SK-N-SH (cell line): ENCODE measurements at regions not wholly inside any gene's neighbourhood (a gene's known extent, or its start where the extent isn't known, plus 50 kb on each side); places are given as distances from the start of the nearest gene placed in this dataset.
A peak's percentile ranks its signal among the peaks of the same experiment; 100 is the strongest.

Source experiments
- CTCF ChIA-PET: fragments of 300-600, 350-600 bp; formaldehyde crosslinking; extraction: SDS; loops from one replicate; lab custom pipeline; 2021; lab: Yijun Ruan, JAX
- POLR2A ChIA-PET: fragments of 350-600 bp; sonication (Branson Sonifier 250); formaldehyde crosslinking; extraction: SDS; loops from one replicate; lab custom pipeline; 2020; ENCODE audit warnings: antibody characterized with exemption, inconsistent platforms; lab: Yijun Ruan, JAX
- DNase-seq: peaks from one replicate; pipeline ENCODE4 v3.0.0; 2012
- H2AFZ ChIP-seq: fragments of 200-600 bp; sonication (generic); 2 replicates; pipeline ENCODE4 v1.8.1; 2016; ENCODE audit warnings: antibody characterized with exemption, mild to moderate bottlenecking, low read depth
- H3F3A ChIP-seq: fragments of 200-600 bp; sonication (generic); replicated peaks from 2 replicates; pipeline ENCODE3; 2016; ENCODE audit warnings: antibody characterized with exemption, mild to moderate bottlenecking; ENCODE audit not compliant: insufficient read depth
- H3K27ac ChIP-seq, 2 experiments: fragments of 200-500 bp in 1 of 2; fragments of 200-600 bp in 1 of 2; sonication (Bioruptor generic) in 1 of 2; sonication (generic), shearing (Covaris generic) in 1 of 2; 2 replicates each; pipeline versions ENCODE4 v1.5.1 to v1.6.1; 2014 to 2016; ENCODE audit warnings: low read depth in 2 of 2, inconsistent platforms in 1 of 2, low read length in 1 of 2, mild to moderate bottlenecking in 1 of 2, mixed read lengths in 1 of 2
- H3K27me3 ChIP-seq: fragments of 200-600 bp; sonication (generic), shearing (Covaris generic); 2 replicates; pipeline ENCODE4 v1.6.1; 2016; ENCODE audit warnings: mixed run types; ENCODE audit not compliant: insufficient read depth
- H3K36me3 ChIP-seq, 2 experiments: fragments of 200-500 bp in 1 of 2; fragments of 200-600 bp in 1 of 2; sonication (Bioruptor generic) in 1 of 2; sonication (generic) in 1 of 2; replicated peaks in 1 of 2; 2 replicates each; pipeline versions ENCODE3 to v1.5.1; 2014 to 2016; ENCODE audit warnings: low read length in 1 of 2, mild to moderate bottlenecking in 1 of 2; ENCODE audit not compliant: insufficient read depth in 2 of 2, control insufficient read depth in 1 of 2
- H3K4me1 ChIP-seq, 2 experiments: fragments of 200-500 bp in 1 of 2; fragments of 200-600 bp in 1 of 2; sonication (Bioruptor generic) in 1 of 2; sonication (generic), shearing (Covaris generic) in 1 of 2; 2 replicates each; pipeline versions ENCODE4 v1.5.1 to v1.6.1; 2014 to 2016; ENCODE audit warnings: low read depth in 1 of 2, low read length in 1 of 2, mixed run types in 1 of 2; ENCODE audit not compliant: insufficient read depth in 2 of 2, control insufficient read depth in 1 of 2
- H3K4me2 ChIP-seq: fragments of 200-600 bp; sonication (generic), shearing (Covaris generic); 2 replicates; pipeline ENCODE4 v1.6.1; 2017; ENCODE audit warnings: mixed run types
- H3K4me3 ChIP-seq, 2 experiments: fragments of 200-500 bp in 1 of 2; fragments of 200-600 bp in 1 of 2; sonication (Bioruptor generic) in 1 of 2; sonication (generic), shearing (Covaris generic) in 1 of 2; 2 replicates each; pipeline versions ENCODE4 v1.5.1 to v1.8.1; 2014 to 2016; ENCODE audit warnings: low read depth in 2 of 2, inconsistent platforms in 1 of 2, low read length in 1 of 2, mild to moderate bottlenecking in 1 of 2, mixed read lengths in 1 of 2, moderate library complexity in 1 of 2
- H3K79me2 ChIP-seq: fragments of 200-600 bp; sonication (generic); 2 replicates; pipeline ENCODE4 v1.8.1; 2017; ENCODE audit warnings: mild to moderate bottlenecking; ENCODE audit not compliant: insufficient read depth
- H3K9ac ChIP-seq: fragments of 200-600 bp; sonication (generic); 2 replicates; pipeline ENCODE4 v1.6.1; 2017; ENCODE audit warnings: mixed run types
- H3K9me2 ChIP-seq: fragments of 200-600 bp; sonication (generic); 2 replicates; pipeline ENCODE4 v1.6.1; 2017; ENCODE audit warnings: mixed run types
- H3K9me3 ChIP-seq: fragments of 200-600 bp; sonication (generic); 2 replicates; pipeline ENCODE4 v1.6.1; 2017; ENCODE audit warnings: mixed run types, mild to moderate bottlenecking, moderate library complexity
- H4K20me1 ChIP-seq: fragments of 200-600 bp; sonication (generic); 2 replicates; pipeline ENCODE4 v1.6.1; 2017; ENCODE audit warnings: mild to moderate bottlenecking, mixed run types; ENCODE audit not compliant: insufficient read depth
- EZH2phosphoT487 ChIP-seq: fragments of 200-600 bp; sonication (generic); IDR thresholded peaks from 2 replicates; pipeline ENCODE4 v1.6.1; 2017; ENCODE audit warnings: low read depth, mixed run types, mild to moderate bottlenecking, antibody characterized with exemption, moderate library complexity, borderline replicate concordance
- FOSL2 ChIP-seq: IDR thresholded peaks from 2 replicates; pipeline ENCODE4 v1.4.0; 2012; ENCODE audit warnings: low read depth, mild to moderate bottlenecking, moderate library complexity, borderline replicate concordance
- GABPA ChIP-seq: IDR thresholded peaks from 2 replicates; pipeline ENCODE4 v1.4.0; 2012; ENCODE audit warnings: low read depth, mild to moderate bottlenecking
- MXI1 ChIP-seq: IDR thresholded peaks from 2 replicates; pipeline ENCODE4 v1.6.1; 2012; ENCODE audit warnings: mild to moderate bottlenecking, low read depth, low read length, improper control_type of control experiment
- NRF1 ChIP-seq: IDR thresholded peaks from 2 replicates; pipeline ENCODE4 v1.6.1; 2012; ENCODE audit warnings: low read depth, mild to moderate bottlenecking, low read length
- RCOR1 ChIP-seq: fragments of 150-350 bp; IDR thresholded peaks from 2 replicates; pipeline ENCODE4 v1.6.1; 2017; ENCODE audit warnings: antibody characterized with exemption, low read length
- RXRA ChIP-seq: IDR thresholded peaks from 2 replicates; pipeline ENCODE4 v1.4.0; 2012; ENCODE audit warnings: low read depth, mild to moderate bottlenecking, borderline replicate concordance
- SIN3A ChIP-seq: IDR thresholded peaks from 2 replicates; pipeline ENCODE4 v1.6.1; 2012; ENCODE audit warnings: low read depth, mild to moderate bottlenecking, low read length, moderate library complexity, borderline replicate concordance
- TAF1 ChIP-seq: IDR thresholded peaks from 2 replicates; pipeline ENCODE4 v1.6.1; 2012; ENCODE audit warnings: low read depth, mild to moderate bottlenecking, low read length, moderate library complexity, borderline replicate concordance
- TEAD4 ChIP-seq: IDR thresholded peaks from 2 replicates; pipeline ENCODE4 v1.4.0; 2012; ENCODE audit warnings: mild to moderate bottlenecking, borderline replicate concordance; ENCODE audit not compliant: insufficient read depth
- YY1 ChIP-seq: IDR thresholded peaks from 2 replicates; pipeline ENCODE4 v1.4.0; 2012; ENCODE audit warnings: low read depth, mild to moderate bottlenecking
- WGBS: methylation state at CpG from one replicate; pipeline ENCODE4 v1.1.6; 2017; ENCODE audit warnings: low lambda C conversion rate; 5-methylcytosine and 5-hydroxymethylcytosine counted together
- TF ChIP-seq, protein P1 (sequence below): IDR thresholded peaks from 2 replicates; pipeline ENCODE4 v1.4.0; 2012; ENCODE audit warnings: low read depth, borderline replicate concordance
- TF ChIP-seq, protein P2 (sequence below): IDR thresholded peaks from 2 replicates; pipeline ENCODE4 v1.6.1; 2012; ENCODE audit warnings: mild to moderate bottlenecking, low read depth, low read length, moderate library complexity
- TF ChIP-seq, protein P3 (sequence below): fragments of 150-350 bp; IDR thresholded peaks from 2 replicates; pipeline ENCODE4 v1.6.1; 2016; ENCODE audit warnings: mild to moderate bottlenecking, low read depth, low read length
- TF ChIP-seq, protein P4 (sequence below): IDR thresholded peaks from 2 replicates; pipeline ENCODE4 v1.4.0; 2012; ENCODE audit warnings: low read depth, borderline replicate concordance
- TF ChIP-seq, protein P5 (sequence below): fragments of 150-350 bp; IDR thresholded peaks from 2 replicates; pipeline ENCODE4 v1.6.1; 2017; ENCODE audit warnings: antibody characterized with exemption, low read length, low read depth, borderline replicate concordance
- TF ChIP-seq, protein P6 (sequence below): IDR thresholded peaks from 2 replicates; pipeline ENCODE4 v1.4.0; 2012; ENCODE audit warnings: low read depth
- TF ChIP-seq, protein P7 (sequence below): fragments of 200-600 bp; sonication (generic); IDR thresholded peaks from 2 replicates; pipeline ENCODE4 v1.6.1; 2017; ENCODE audit warnings: antibody characterized with exemption, mild to moderate bottlenecking, moderate library complexity

DNA sequence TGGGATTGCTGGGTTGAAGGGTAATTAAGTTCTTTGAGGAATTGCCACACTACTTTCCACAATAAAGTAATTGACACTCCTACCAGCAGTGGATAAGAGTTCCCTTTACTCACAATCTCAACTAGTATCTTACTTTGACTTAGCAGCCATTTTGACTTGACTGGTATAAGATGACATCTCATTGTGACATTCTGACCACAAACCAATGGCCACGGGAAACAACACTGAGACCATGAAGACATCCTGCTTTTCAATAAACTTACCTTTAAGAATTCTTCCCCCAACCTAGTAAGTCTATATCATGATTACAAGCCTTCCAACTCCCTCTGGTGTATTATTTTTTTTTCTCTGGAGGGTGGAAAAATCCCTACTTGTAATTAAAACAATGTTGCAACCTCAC is 66.9 kb upstream of the WDR1 start:
- TF ChIP-seq, protein P1, sequence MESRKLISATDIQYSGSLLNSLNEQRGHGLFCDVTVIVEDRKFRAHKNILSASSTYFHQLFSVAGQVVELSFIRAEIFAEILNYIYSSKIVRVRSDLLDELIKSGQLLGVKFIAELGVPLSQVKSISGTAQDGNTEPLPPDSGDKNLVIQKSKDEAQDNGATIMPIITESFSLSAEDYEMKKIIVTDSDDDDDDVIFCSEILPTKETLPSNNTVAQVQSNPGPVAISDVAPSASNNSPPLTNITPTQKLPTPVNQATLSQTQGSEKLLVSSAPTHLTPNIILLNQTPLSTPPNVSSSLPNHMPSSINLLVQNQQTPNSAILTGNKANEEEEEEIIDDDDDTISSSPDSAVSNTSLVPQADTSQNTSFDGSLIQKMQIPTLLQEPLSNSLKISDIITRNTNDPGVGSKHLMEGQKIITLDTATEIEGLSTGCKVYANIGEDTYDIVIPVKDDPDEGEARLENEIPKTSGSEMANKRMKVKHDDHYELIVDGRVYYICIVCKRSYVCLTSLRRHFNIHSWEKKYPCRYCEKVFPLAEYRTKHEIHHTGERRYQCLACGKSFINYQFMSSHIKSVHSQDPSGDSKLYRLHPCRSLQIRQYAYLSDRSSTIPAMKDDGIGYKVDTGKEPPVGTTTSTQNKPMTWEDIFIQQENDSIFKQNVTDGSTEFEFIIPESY = no peak
- TF ChIP-seq MXI1 = no peak
- TF ChIP-seq, protein P2, sequence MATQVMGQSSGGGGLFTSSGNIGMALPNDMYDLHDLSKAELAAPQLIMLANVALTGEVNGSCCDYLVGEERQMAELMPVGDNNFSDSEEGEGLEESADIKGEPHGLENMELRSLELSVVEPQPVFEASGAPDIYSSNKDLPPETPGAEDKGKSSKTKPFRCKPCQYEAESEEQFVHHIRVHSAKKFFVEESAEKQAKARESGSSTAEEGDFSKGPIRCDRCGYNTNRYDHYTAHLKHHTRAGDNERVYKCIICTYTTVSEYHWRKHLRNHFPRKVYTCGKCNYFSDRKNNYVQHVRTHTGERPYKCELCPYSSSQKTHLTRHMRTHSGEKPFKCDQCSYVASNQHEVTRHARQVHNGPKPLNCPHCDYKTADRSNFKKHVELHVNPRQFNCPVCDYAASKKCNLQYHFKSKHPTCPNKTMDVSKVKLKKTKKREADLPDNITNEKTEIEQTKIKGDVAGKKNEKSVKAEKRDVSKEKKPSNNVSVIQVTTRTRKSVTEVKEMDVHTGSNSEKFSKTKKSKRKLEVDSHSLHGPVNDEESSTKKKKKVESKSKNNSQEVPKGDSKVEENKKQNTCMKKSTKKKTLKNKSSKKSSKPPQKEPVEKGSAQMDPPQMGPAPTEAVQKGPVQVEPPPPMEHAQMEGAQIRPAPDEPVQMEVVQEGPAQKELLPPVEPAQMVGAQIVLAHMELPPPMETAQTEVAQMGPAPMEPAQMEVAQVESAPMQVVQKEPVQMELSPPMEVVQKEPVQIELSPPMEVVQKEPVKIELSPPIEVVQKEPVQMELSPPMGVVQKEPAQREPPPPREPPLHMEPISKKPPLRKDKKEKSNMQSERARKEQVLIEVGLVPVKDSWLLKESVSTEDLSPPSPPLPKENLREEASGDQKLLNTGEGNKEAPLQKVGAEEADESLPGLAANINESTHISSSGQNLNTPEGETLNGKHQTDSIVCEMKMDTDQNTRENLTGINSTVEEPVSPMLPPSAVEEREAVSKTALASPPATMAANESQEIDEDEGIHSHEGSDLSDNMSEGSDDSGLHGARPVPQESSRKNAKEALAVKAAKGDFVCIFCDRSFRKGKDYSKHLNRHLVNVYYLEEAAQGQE = no peak
- TF ChIP-seq, protein P3, sequence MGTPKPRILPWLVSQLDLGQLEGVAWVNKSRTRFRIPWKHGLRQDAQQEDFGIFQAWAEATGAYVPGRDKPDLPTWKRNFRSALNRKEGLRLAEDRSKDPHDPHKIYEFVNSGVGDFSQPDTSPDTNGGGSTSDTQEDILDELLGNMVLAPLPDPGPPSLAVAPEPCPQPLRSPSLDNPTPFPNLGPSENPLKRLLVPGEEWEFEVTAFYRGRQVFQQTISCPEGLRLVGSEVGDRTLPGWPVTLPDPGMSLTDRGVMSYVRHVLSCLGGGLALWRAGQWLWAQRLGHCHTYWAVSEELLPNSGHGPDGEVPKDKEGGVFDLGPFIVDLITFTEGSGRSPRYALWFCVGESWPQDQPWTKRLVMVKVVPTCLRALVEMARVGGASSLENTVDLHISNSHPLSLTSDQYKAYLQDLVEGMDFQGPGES = no peak
- TF ChIP-seq, protein P4, sequence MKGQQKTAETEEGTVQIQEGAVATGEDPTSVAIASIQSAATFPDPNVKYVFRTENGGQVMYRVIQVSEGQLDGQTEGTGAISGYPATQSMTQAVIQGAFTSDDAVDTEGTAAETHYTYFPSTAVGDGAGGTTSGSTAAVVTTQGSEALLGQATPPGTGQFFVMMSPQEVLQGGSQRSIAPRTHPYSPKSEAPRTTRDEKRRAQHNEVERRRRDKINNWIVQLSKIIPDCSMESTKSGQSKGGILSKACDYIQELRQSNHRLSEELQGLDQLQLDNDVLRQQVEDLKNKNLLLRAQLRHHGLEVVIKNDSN = no peak
- no peak for TF ChIP-seq RXRA
- TF ChIP-seq EZH2phosphoT487 = no peak
- no peak for TF ChIP-seq NRF1
- TF ChIP-seq GABPA = no peak
- TF ChIP-seq, protein P5, sequence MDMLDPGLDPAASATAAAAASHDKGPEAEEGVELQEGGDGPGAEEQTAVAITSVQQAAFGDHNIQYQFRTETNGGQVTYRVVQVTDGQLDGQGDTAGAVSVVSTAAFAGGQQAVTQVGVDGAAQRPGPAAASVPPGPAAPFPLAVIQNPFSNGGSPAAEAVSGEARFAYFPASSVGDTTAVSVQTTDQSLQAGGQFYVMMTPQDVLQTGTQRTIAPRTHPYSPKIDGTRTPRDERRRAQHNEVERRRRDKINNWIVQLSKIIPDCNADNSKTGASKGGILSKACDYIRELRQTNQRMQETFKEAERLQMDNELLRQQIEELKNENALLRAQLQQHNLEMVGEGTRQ = no peak
- TF ChIP-seq RCOR1 = no peak
- TF ChIP-seq TAF1 = no peak
- TF ChIP-seq TEAD4 = no peak
- TF ChIP-seq, protein P6, sequence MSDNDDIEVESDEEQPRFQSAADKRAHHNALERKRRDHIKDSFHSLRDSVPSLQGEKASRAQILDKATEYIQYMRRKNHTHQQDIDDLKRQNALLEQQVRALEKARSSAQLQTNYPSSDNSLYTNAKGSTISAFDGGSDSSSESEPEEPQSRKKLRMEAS = no peak
- TF ChIP-seq, protein P7, sequence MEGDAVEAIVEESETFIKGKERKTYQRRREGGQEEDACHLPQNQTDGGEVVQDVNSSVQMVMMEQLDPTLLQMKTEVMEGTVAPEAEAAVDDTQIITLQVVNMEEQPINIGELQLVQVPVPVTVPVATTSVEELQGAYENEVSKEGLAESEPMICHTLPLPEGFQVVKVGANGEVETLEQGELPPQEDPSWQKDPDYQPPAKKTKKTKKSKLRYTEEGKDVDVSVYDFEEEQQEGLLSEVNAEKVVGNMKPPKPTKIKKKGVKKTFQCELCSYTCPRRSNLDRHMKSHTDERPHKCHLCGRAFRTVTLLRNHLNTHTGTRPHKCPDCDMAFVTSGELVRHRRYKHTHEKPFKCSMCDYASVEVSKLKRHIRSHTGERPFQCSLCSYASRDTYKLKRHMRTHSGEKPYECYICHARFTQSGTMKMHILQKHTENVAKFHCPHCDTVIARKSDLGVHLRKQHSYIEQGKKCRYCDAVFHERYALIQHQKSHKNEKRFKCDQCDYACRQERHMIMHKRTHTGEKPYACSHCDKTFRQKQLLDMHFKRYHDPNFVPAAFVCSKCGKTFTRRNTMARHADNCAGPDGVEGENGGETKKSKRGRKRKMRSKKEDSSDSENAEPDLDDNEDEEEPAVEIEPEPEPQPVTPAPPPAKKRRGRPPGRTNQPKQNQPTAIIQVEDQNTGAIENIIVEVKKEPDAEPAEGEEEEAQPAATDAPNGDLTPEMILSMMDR = no peak
- no peak for TF ChIP-seq SIN3A
- TF ChIP-seq YY1 = no peak
- TF ChIP-seq FOSL2 = no peak
- H3K9ac ChIP-seq = no peak overlapping the region
- H3K4me3 ChIP-seq = no peak overlapping the region
- H3K4me2 ChIP-seq = no peak overlapping the region
- H3K4me1 ChIP-seq = peaks cover 0 to 13% of the 10 kb centered on the region in 2 experiments; a peak in 2 of 4 replicates
- no peaks in the 10 kb centered on the region for H3K36me3 ChIP-seq
- no peaks in the 10 kb centered on the region for H3K9me2 ChIP-seq
- peak overlapping the region in 1 of 2 experiments; percentile 45; a peak in 2 of 4 replicates for H3K27ac ChIP-seq
- no peaks in the 10 kb centered on the region for H3K79me2 ChIP-seq
- WGBS = 0% methylated on average over 1 of the region's 1 CpG
- no peaks in the 10 kb centered on the region for H3K9me3 ChIP-seq
- no peak overlapping the region for H2AFZ ChIP-seq
- CTCF ChIA-PET = interaction anchor here (1.9 kb wide), 1 partner anchor 26 kb away, joined by 5 read pairs; no protein-coding TSS in a partner anchor
- H3F3A ChIP-seq = peaks cover 13% of the 10 kb centered on the region
- no peak for DNase-seq
- POLR2A ChIA-PET = no interaction called here
- no peaks in the 10 kb centered on the region for H4K20me1 ChIP-seq
- no peaks in the 10 kb centered on the region for H3K27me3 ChIP-seq
